ENCODE measurements at regions not wholly inside any gene's neighbourhood (a gene's known extent, or its start where the extent isn't known, plus 50 kb on each side); places are given as distances from the start of the nearest gene placed in this dataset.

DNA sequence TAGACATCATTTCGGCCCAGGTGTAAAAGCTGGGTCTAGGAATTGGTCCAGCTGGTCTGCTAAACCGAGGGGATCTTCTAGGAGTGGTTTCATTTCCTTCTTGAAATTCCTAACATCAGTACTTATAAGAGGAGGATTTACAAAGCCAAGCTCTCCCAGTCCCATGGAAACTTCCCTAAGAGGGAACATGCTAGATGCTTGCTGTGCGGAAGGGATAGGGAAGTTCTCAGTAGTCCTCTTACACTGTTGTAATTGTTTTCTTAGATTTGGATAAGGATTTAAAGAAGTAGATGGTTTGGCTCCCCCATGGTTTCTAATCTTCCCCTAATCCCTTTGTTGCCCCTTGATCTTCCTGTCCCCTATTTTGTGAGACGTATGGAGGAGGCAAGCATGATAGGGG, 89.7 kb upstream of the XCR1 start:
- no peak for DNase-seq (ENCODE audit: low read depth, low spot score)
- H3K4me3 ChIP-seq (ENCODE audit: low read length) = no peak overlapping the region

- DNase-seq (ENCODE audit: low read depth, low spot score) = no peak
- H3K4me3 ChIP-seq (ENCODE audit: low read length) = no peak overlapping the region
Measured at GRCh38 chr3:46114323-46114988, 87.2 kb upstream of the XCR1 start.

DNA sequence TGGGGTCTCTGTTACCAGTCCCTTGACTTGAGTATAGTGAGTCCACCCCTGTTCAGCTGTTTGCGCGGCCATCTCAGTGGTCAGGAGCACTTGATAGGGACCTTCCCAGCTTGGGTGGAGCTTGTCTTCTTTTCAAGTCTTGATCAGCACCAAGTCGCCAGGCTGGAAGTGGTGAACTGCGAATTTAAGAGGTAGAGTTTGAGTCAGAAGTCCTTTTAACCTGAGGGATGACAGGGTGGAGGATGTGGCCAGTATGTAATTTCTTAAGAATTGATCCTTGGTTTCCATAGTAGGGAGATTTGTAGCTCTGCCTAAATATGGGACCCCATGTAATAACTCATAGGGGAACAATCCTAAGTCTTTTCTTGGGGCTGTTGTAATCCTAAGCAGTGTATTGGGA, 86.3 kb upstream of the XCR1 start:
- H3K4me3 ChIP-seq (ENCODE audit: low read length) = no peak overlapping the region
- no peak for DNase-seq (ENCODE audit: low read depth, low spot score)

GRCh38 chr3:46112984-46113383, 85.7 kb upstream of the XCR1 start:
- DNase-seq (ENCODE audit: low read depth, low spot score) = no peak
- H3K4me3 ChIP-seq (ENCODE audit: low read length) = no peak overlapping the region

DNA sequence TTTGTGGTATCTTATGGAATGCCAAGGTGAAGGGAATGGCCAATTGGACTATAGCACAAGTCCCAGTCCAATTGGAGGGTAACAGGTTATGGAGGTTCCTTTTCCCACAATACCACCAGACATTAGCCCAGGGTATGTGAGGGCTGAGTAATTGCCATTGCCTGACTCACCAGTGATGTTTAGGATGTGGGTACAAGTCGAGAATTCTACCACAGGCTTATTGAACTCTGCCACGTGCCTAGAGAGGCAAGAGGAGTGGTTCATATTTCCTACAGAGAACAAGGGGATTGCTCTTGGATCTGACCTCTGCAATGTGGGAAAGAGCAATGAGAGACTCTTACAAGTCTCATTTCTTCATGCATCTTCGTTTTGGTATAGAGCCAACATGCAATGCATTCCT, 85.0 kb upstream of the XCR1 start:
- DNase-seq (ENCODE audit: low read depth, low spot score) = no peak
- H3K4me3 ChIP-seq (ENCODE audit: low read length) = no peak overlapping the region

DNA sequence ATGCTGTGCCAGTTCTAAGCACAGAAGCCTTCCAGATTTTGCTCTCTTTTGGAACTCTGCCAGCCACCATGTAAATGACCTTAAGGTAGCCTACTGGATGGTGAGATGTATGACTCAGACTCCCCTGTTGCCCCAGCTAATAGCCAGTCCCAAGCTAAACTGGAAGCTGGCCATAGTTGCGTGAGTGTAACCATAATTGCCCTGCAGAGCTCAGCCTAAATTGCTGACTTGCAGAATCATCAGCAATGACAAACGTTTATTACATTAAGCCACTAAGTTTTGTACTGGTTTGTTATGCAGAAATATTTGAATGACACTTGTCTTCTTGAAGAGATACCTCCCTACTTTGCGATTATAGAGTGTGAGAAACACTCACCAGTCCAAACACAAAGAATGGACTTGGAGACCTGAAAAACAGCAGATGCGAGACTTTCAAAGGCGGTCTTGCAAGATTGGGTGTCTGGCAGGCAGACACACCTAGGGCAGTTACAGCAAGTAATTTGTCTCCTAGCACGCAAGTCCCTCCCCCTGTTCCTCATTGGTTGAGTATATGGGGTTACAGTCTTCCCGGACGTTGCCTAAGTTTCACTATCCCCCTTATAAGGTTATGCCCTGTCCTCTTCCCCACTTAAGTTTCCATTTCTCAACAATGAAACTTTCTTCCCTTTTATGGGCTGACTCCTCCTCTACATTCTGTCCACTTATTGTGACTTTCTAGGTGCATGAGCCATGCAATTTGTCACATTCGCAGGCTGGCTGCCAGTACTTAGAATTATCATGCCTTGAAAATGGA, 83.6 kb upstream of the XCR1 start:
- H3K4me3 ChIP-seq (ENCODE audit: low read length) = no peak overlapping the region
- DNase-seq (ENCODE audit: low read depth, low spot score) = no peak

GRCh38 chr3:46107682-46108081, 80.4 kb upstream of the XCR1 start:
- peak; percentile 95 for DNase-seq (ENCODE audit: low read depth, low spot score)
- no peak overlapping the region for H3K4me3 ChIP-seq (ENCODE audit: low read length)

DNA sequence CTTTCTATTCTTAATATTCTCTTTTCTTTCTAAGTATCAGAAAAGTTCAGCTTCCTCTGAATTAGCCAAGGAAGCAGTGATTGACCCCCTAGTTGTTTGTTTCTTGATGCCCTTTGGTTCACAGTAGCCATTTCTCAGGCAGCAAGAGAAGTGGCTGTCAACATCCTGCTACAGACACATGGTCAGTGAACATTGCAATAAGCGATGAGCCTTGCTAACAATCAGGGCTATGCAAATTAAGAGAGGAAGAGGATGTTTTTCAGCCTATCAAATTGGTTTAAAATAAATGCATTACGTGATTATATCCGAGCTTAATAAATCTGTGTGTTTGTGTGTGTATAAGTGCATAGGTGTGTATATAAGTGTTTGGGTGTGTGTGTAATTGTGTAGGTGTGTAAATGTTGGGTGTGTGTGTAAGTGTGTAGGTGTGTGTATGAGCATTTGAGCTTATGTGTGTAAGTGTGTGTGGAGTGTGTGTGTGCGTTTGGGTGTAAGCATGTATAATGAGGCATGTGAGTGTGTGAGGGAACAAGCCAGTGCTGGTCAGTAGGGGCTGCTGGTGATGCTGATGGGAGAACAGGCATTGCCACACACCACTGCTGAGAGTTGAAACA, 78.1 kb upstream of the XCR1 start:
- no peak for DNase-seq (ENCODE audit: low read depth, low spot score)
- H3K4me3 ChIP-seq (ENCODE audit: low read length) = no peak overlapping the region

- no peak overlapping the region for H3K4me3 ChIP-seq (ENCODE audit: low read length)
- DNase-seq (ENCODE audit: low read depth, low spot score) = no peak
Measured at GRCh38 chr3:46104706-46105105, 77.4 kb upstream of the XCR1 start.

- H3K4me3 ChIP-seq (ENCODE audit: low read length) = no peak overlapping the region
- DNase-seq (ENCODE audit: low read depth, low spot score) = no peak
Measured at GRCh38 chr3:46102780-46103130, 75.5 kb upstream of the XCR1 start.

DNA sequence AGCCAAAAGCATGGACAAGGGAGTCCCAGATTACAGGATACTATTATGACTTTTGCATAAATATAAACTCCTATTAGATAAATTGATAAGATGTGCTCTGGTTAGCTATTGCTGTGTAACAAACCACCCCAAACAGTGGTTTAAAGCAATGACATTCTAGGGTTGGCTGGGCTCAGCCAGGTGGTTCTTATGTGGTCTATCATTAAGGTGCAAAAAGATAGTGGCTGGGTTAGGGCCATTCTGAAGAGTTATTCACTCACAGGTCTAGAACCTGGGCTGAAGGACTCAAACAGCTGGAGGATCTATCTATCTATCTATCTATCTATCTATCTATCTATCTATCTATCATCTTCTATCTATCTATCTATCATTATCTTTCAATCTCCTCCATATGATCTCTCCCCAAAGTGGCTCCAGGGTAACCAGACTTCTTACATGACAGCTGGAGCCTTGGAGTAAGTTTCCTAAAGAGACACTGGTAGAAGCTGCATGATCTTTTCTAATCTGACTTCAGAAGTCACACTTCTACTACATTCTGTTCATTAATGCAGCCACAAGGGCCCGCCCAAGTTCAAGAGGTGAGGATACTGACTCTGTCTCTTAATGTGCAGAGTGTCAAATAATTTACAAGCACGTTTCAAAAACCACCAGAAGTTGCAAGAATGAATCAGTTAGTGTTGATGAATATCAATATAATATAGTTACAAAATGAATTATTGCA, 74.9 kb upstream of the XCR1 start:
- DNase-seq (ENCODE audit: low read depth, low spot score) = no peak
- H3K4me3 ChIP-seq (ENCODE audit: low read length) = no peak overlapping the region

GRCh38 chr3:46100812-46101211, 73.5 kb upstream of the XCR1 start:
- DNase-seq (ENCODE audit: low read depth, low spot score) = no peak

DNA sequence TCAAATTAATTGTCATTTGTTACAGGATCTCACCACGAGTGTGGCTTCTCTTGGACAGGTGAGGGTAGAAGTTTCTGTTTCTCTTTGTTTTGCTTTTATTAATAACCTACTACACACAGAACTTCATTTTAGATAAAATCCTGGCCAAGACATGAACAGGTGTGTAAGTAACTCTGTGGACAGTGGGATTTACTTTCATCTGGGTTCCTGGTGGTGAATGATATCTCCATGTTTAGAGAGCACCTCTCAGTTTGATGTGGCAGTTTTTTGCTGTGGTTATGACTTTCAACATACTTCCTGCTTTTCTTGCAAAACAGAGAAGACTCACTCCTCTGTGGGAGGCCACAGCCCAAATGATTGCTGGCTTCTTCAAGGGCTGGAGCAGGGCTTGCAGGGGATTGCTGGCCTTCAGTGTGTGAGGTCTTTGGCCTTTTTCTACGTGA, 71.1 kb upstream of the XCR1 start:
- DNase-seq (ENCODE audit: low read depth, low spot score) = peak; percentile 96
- H3K4me3 ChIP-seq (ENCODE audit: low read length) = no peak overlapping the region

More at GRCh38 chr3:46100812-46101211, 73.5 kb upstream of the XCR1 start:
- no peak overlapping the region for H3K4me3 ChIP-seq (ENCODE audit: low read length)

DNA sequence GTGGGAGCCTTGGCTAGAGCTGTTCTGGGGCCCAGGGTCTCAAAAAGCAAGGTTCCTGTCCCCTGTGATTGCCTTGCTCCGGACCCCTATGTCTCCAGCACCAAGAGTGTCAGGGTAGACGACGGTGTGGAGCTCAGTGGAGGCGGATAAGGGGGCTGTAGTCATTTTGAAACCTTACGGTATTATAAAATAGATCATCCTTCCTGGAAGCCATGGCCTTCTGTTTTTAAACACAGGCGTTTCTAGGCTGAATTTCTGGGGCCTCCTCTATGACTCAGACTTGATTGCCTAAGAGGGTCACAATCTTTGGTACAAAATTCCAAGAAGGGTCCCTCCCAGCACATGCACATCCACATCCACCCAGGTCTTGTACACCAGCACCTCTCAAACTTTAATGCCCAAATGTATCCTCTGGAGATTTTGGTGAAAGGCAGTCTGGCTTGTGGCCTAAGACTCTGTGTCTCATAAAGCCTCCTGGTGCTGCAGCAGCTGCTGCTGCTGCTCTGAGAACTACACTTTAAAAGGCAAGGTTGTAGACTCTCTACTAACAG, 70.5 kb upstream of the XCR1 start:
- H3K4me3 ChIP-seq (ENCODE audit: low read length) = no peak overlapping the region
- no peak for DNase-seq (ENCODE audit: low read depth, low spot score)

- DNase-seq (ENCODE audit: low read depth, low spot score) = no peak
- H3K4me3 ChIP-seq (ENCODE audit: low read length) = no peak overlapping the region
Measured at GRCh38 chr3:46096781-46097180, 69.5 kb upstream of the XCR1 start.

GRCh38 chr3:46096336-46096735, 69.1 kb upstream of the XCR1 start:
- H3K4me3 ChIP-seq (ENCODE audit: low read length) = no peak overlapping the region
- DNase-seq (ENCODE audit: low read depth, low spot score) = no peak

DNA sequence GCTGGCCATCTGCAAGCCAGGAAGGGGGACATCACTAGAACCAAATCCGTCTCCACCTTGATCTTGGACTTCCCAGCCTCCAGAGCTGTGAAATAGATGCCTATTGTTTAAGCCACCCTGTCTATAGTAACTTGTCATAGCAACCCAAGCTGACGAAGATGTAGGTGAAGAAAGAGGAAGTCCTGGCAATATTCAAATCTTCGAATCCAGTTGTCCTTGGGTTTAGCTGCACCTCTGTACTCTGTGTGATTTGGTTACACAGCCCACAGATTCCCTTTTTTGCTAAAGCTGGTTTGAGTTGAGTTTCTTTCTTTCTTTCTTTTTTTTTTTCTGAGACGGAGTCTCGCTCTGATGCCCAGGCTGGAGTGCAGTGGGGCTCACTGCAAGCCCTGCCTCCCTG, 68.0 kb upstream of the XCR1 start:
- no peak overlapping the region for H3K4me3 ChIP-seq (ENCODE audit: low read length)
- no peak for DNase-seq (ENCODE audit: low read depth, low spot score)

DNA sequence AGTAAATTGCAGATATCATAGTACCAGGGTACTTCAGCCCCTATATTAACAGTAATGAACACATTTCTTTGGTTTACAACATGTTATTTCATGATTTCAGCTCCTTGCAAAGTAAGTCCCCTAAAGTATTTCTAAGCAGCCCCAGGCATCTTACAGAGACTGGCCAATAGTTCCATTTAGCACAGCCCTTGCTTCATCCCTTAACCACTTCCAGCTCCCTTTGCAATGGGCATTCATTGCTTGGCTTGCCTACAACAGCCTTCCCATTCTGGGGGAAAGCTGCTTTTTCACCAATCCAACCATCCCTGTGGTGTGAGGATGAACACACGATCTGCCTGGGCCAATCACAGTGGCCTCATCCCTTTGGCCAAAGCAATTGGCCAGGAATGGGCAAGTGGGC, 67.2 kb upstream of the XCR1 start:
- no peak overlapping the region for H3K4me3 ChIP-seq (ENCODE audit: low read length)
- DNase-seq (ENCODE audit: low read depth, low spot score) = no peak

- no peak for DNase-seq (ENCODE audit: low read depth, low spot score)
- no peak overlapping the region for H3K4me3 ChIP-seq (ENCODE audit: low read length)
Measured at GRCh38 chr3:46093966-46094365, 66.7 kb upstream of the XCR1 start.
